Activated CD4-positive, alpha-beta memory T cell treated with anti-CD3 and anti-CD28 coated beads, Interleukin-2, amount 10 ng/mL, durations not matched to agents 7 days and 5 days (primary cell): ENCODE measurements at regions not wholly inside any gene's neighbourhood (a gene's known extent, or its start where the extent isn't known, plus 50 kb on each side); places are given as distances from the start of the nearest gene placed in this dataset.

Experiments
- CTCF ChIA-PET: fragments of 350-600 bp; sonication (Branson Sonifier 250); formaldehyde crosslinking; loops from one replicate; lab custom pipeline; 2021; ENCODE audit warnings: antibody characterized with exemption, inconsistent platforms; lab: Charles Lee
- POLR2A ChIA-PET: fragments of 350-600 bp; sonication (Branson Sonifier 250); formaldehyde crosslinking; loops from one replicate; lab custom pipeline; 2021; ENCODE audit warnings: antibody characterized with exemption; lab: Charles Lee
- DNase-seq: peaks from one replicate; pipeline ENCODE4 v3.0.0-alpha.2; 2020
- H3K27ac Mint-ChIP-seq: one replicate; pipeline ENCODE4 v1.8.0; 2021; ENCODE audit warnings: mild to moderate bottlenecking, mixed read lengths
- H3K27me3 Mint-ChIP-seq: one replicate; pipeline ENCODE4 v1.8.0; 2021; ENCODE audit warnings: mixed read lengths
- H3K36me3 Mint-ChIP-seq: one replicate; pipeline ENCODE4 v1.8.0; 2021; ENCODE audit warnings: low read depth, mixed read lengths
- H3K4me1 Mint-ChIP-seq: one replicate; pipeline ENCODE4 v1.8.0; 2021; ENCODE audit warnings: mixed read lengths
- H3K4me3 Mint-ChIP-seq: one replicate; pipeline ENCODE4 v1.8.0; 2021; ENCODE audit warnings: mild to moderate bottlenecking, mixed read lengths
- H3K9me3 Mint-ChIP-seq: one replicate; pipeline ENCODE4 v1.8.0; 2021; ENCODE audit warnings: mixed read lengths

DNA sequence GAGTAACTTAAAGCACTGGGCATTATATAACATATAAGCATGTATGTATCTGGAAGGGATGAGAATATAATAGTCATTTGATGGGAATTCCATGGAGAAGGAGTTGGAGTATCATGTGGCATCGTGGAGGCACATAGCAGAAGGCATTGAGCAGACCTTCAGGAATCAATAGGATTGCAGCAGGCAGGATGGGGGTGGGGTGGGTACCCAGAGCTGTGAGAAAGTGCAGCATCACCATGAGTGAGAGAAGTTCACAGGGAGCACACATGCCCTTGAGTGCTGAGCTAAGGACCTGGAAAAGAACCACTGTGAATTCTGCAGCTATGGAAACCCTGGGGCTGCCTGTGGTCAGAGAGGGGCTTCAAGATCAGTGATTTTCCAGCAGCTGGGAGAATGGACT lies 57.3 kb downstream of the MED10 start:
- H3K27me3 Mint-ChIP-seq = no peaks in the 10 kb centered on the region
- no peak overlapping the region for H3K27ac Mint-ChIP-seq
- POLR2A ChIA-PET = no interaction called here
- CTCF ChIA-PET = no interaction called here
- no peak overlapping the region for H3K4me3 Mint-ChIP-seq
- peaks cover 2% of the 10 kb centered on the region for H3K9me3 Mint-ChIP-seq
- no peak for DNase-seq
- no peaks in the 10 kb centered on the region for H3K36me3 Mint-ChIP-seq
- no peaks in the 10 kb centered on the region for H3K4me1 Mint-ChIP-seq

DNA sequence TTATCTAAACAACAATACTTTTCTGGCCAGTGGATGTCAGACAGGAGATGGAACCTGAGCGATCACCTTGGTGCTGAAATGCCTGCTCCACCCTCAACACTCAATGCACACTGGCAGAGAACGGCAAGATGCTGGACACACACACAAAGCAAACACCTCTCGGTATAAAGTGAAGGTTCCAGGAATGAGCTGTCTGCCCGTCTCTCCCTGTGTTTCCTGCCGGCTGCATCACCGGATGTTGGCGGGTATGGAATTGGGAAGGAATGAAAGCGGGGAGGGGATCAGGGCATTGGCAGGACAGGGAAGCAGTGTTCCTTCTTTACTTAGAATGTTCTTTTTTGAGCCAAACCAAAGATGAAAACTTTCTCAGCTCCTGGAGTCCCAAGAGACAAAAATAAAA lies 59.2 kb downstream of the MED10 start:
- Mint-ChIP-seq H3K9me3 (peaks cover 2% of the 10 kb centered on the region), H3K27me3 (no peaks in the 10 kb centered on the region), H3K4me3 (no peak overlapping the region), H3K36me3 (no peaks in the 10 kb centered on the region), H3K4me1 (no peaks in the 10 kb centered on the region), H3K27ac (no peak overlapping the region)
- CTCF ChIA-PET = no interaction called here
- POLR2A ChIA-PET = no interaction called here
- DNase-seq = no peak

DNA sequence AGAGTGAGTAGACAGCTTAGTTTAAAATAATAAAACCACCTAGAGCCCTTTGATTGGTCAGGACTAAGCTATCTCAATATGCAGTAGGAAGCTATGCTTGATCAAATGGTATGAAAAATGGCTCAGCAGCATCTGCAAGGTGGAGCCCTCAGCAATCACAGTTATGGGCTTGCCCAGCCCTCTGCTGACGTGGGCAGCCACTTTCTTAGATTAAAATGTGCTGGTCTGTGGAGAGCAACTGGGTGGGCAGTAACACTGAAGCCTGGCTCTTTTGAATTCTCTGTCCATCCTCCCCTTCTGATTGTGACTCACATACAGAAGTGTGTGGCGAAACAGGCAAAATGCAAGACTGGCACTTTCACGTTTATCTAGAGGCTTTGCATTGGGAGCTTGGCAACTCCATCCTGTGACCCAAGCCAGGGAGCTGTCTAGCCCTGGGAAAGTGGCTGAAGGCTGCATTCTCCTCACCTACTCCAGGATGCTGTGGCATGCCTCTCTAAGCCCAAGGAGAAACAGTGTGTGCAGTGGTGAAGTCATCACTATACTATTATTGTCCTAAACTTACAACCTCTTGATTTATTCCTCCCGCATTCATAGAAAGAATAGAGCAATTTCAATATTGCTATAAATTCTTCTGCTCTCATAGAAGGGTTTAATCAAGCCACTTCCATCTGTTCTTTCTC lies 61.1 kb downstream of the MED10 start:
- no peaks in the 10 kb centered on the region for H3K4me1 Mint-ChIP-seq
- no peak overlapping the region for H3K4me3 Mint-ChIP-seq
- DNase-seq = no peak
- no peak overlapping the region for H3K27ac Mint-ChIP-seq
- no peaks in the 10 kb centered on the region for H3K36me3 Mint-ChIP-seq
- peaks cover 2% of the 10 kb centered on the region for H3K9me3 Mint-ChIP-seq
- no peaks in the 10 kb centered on the region for H3K27me3 Mint-ChIP-seq
- ChIA-PET CTCF (no interaction called here), POLR2A (no interaction called here)

DNA sequence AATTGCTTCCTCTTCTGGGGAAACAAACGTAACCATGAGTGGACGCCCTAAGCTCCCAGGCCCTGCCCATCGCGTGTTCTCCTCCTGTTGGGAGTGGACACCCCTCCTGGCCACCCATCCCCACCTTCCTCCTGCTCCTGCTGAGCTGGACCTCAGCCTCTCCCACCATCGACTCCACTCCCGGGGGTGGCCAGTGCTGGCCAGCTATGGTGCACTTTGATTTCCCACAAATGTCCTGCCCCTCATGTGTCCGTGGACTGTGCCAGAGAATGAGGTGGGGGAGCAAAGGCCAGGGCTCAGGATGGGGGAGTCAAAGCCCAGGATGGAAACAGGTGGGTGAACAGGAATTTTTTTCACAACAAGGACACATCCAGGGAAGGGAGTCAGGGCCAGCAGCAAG lies 62.8 kb downstream of the MED10 start:
- ChIA-PET CTCF (no interaction called here), POLR2A (no interaction called here)
- Mint-ChIP-seq H3K4me3 (no peak overlapping the region), H3K27me3 (no peaks in the 10 kb centered on the region), H3K4me1 (no peaks in the 10 kb centered on the region), H3K9me3 (no peaks in the 10 kb centered on the region), H3K27ac (no peak overlapping the region), H3K36me3 (no peaks in the 10 kb centered on the region)
- DNase-seq = no peak

DNA sequence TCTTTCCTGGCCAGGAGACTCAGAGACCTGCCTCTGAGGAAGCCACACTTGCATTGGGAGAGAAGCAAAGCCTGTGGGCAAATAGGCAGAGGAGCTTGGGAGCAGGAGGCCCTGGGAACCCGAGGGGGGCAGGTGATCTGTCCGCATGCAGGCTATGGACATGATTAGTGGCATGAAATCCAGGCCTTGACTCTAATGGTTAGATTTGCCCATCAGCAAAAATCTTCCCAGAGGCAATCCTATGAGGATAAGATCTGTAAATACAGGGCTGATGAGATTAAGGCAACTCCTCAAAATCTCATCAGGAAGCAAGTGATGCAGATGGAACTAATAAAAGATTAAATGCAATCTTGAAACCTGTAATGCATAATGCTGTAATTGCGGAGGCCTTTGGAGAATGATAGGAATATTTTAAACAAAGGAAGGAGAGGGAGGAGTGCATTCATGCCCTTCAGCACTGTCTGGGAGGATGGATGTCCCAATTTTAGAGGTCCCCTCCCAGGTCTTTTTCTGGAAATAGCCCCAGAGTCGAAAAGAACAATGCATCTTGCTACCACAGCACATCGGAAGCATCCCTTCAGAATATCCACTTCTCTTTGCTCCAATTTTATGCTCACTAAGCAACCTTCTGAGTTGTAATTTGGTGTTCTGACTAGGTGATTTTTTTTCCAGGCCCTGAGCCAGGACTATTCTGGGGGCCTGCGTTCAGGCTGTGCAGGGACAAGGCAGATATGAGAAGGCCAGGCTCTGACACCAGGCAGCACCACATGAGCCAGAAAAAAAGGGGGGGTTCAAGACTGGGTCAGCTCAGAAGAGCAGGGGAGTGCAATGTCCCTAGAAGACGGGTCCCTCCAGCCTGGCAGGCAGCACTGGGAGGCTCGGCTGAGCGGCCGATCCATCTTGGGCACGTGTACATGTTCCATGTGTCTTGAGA lies 66.5 kb downstream of the MED10 start:
- no peaks in the 10 kb centered on the region for H3K27me3 Mint-ChIP-seq
- POLR2A ChIA-PET = no interaction called here

DNA sequence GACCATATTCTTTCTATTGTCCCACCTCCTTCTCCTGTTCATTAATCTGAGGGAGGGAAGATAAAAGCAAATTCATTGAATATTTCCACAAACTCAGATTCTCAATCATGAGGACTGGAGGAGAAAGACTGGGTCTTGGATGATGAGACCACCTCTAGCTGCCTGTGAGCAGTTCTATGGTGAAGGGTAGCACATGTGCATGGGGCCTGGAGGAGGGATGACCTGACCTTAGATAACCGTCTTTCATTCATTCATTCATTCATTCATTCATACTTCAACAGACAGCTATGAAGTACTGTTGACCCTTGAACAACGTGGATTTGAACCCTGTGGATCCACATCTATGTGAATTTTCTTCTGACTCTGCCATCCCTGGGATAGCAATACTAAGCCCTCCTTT lies 68.4 kb downstream of the MED10 start:
- no peak overlapping the region for H3K4me3 Mint-ChIP-seq
- ChIA-PET POLR2A (no interaction called here), CTCF (no interaction called here)
- no peaks in the 10 kb centered on the region for H3K27me3 Mint-ChIP-seq
- H3K9me3 Mint-ChIP-seq = no peaks in the 10 kb centered on the region
- H3K36me3 Mint-ChIP-seq = no peaks in the 10 kb centered on the region
- no peak for DNase-seq
- H3K27ac Mint-ChIP-seq = no peak overlapping the region
- no peaks in the 10 kb centered on the region for H3K4me1 Mint-ChIP-seq

More for the DNA sequence above, 66.5 kb downstream of the MED10 start:
- CTCF ChIA-PET = no interaction called here
- no peaks in the 10 kb centered on the region for H3K36me3 Mint-ChIP-seq
- no peak for DNase-seq
- H3K4me3 Mint-ChIP-seq = no peak overlapping the region
- H3K9me3 Mint-ChIP-seq = no peaks in the 10 kb centered on the region
- no peak overlapping the region for H3K27ac Mint-ChIP-seq
- H3K4me1 Mint-ChIP-seq = no peaks in the 10 kb centered on the region

DNA sequence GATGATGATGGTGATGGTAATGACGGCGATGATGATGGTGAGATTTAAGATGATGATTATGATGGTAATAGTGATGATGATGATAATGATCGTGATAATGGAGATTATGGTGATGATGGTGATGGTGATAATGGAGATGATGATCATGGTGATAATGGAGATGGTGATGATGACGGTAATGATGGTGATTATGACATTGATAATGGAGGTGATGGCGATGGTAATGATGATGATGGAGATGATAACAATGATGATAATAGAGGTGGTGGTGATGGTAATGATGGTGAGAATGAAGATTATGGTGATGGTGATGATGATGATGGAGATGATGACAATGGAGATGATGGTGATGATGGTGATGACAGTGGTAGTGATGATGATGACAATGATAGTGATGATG lies 69.7 kb downstream of the MED10 start:
- ChIA-PET POLR2A (no interaction called here), CTCF (no interaction called here)
- DNase-seq = no peak
- Mint-ChIP-seq H3K36me3 (no peaks in the 10 kb centered on the region), H3K4me1 (no peaks in the 10 kb centered on the region), H3K27ac (no peak overlapping the region), H3K4me3 (no peak overlapping the region), H3K9me3 (no peaks in the 10 kb centered on the region), H3K27me3 (no peaks in the 10 kb centered on the region)

- ChIA-PET CTCF (no interaction called here), POLR2A (no interaction called here)
- Mint-ChIP-seq H3K4me3 (no peak overlapping the region), H3K27ac (no peak overlapping the region), H3K36me3 (no peaks in the 10 kb centered on the region), H3K9me3 (no peaks in the 10 kb centered on the region), H3K4me1 (no peaks in the 10 kb centered on the region), H3K27me3 (no peaks in the 10 kb centered on the region)
- DNase-seq = no peak
Measured at GRCh38 chr5:6307304-6307703, 71.0 kb downstream of the MED10 start.

GRCh38 chr5:6305853-6306252 lies 72.5 kb downstream of the MED10 start:
- H3K4me3 Mint-ChIP-seq = no peak overlapping the region
- no peaks in the 10 kb centered on the region for H3K4me1 Mint-ChIP-seq
- no peak for DNase-seq
- no peaks in the 10 kb centered on the region for H3K9me3 Mint-ChIP-seq
- POLR2A ChIA-PET = no interaction called here
- no peaks in the 10 kb centered on the region for H3K36me3 Mint-ChIP-seq
- H3K27me3 Mint-ChIP-seq = no peaks in the 10 kb centered on the region
- H3K27ac Mint-ChIP-seq = no peak overlapping the region
- CTCF ChIA-PET = no interaction called here

DNA sequence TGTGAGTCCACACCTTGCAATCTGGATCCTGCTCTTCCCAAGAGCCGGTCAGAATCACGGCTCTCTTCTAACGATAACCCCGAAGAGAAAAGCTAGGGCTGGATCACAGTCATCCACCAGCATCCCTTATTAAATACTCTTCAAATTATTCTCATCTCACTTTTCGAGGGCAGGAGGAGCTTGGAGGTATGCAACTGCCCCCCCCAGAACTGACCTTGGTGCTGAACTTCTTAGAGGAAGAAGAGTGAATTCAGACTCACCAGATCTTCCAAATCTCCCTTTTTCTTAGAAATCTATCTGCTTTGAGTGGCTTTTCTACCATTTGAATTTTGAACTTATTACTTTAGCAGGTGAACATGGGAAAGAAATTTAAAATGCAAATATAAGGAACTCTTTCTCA lies 75.7 kb downstream of the MED10 start:
- Mint-ChIP-seq H3K27me3 (no peaks in the 10 kb centered on the region), H3K9me3 (no peaks in the 10 kb centered on the region), H3K27ac (no peak overlapping the region), H3K36me3 (no peaks in the 10 kb centered on the region), H3K4me1 (no peaks in the 10 kb centered on the region), H3K4me3 (no peak overlapping the region)
- CTCF ChIA-PET = no interaction called here
- POLR2A ChIA-PET = no interaction called here
- no peak for DNase-seq

DNA sequence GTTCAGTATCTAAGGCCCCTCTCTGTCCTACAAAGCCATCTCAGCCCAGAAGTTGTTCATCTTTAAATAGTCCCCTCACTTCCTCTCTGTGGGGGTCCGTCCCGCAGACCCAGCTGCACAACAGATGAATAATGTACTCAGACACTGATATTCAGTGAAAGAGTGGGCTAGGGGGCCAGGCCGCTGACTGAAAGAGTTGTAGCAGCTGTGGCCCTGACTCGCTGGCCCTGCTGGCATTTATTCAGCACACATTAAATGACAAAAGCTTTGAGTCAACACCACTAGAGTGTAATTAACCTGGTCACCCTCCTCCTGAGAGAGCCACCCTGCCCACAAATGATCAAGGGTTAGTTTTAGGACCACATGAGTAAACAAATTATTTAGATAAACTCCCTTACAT lies 76.3 kb downstream of the MED10 start:
- CTCF ChIA-PET = no interaction called here
- Mint-ChIP-seq H3K9me3 (no peaks in the 10 kb centered on the region), H3K4me1 (no peaks in the 10 kb centered on the region), H3K27ac (no peak overlapping the region), H3K27me3 (no peaks in the 10 kb centered on the region), H3K4me3 (no peak overlapping the region), H3K36me3 (no peaks in the 10 kb centered on the region)
- POLR2A ChIA-PET = no interaction called here
- DNase-seq = no peak

DNA sequence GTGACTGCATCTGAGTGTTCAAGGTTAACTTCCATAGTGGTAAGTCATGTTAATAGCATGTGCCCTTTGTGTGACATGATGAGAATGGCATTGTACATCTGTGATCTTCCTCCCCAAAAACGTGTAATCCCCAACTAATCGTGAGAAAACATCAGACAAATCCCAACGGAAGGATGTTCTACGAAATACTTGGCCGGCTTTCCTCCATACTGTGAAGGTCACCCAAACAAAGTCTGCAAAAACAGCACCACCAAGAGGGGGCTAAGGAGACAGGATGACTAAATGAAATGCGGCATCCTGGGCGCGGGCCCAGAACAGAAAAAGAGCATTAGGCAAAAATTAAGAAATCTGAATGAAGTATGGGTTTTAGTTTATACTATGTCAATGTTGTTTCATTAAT lies 81.8 kb downstream of the MED10 start:
- Mint-ChIP-seq H3K27ac (no peak overlapping the region), H3K27me3 (peaks cover 2% of the 10 kb centered on the region)
- POLR2A ChIA-PET = no interaction called here

GRCh38 chr5:6291961-6292360 lies 86.4 kb downstream of the MED10 start:
- Mint-ChIP-seq H3K27me3 (peaks cover 4% of the 10 kb centered on the region), H3K4me1 (no peaks in the 10 kb centered on the region), H3K9me3 (no peaks in the 10 kb centered on the region), H3K4me3 (no peak overlapping the region), H3K36me3 (no peaks in the 10 kb centered on the region), H3K27ac (no peak overlapping the region)
- no peak for DNase-seq
- CTCF ChIA-PET = no interaction called here
- POLR2A ChIA-PET = no interaction called here

More for the DNA sequence above, 81.8 kb downstream of the MED10 start:
- CTCF ChIA-PET = interaction anchor here (0.7 kb wide), 1 partner anchor 107 kb away, joined by 3 read pairs; no protein-coding TSS in a partner anchor
- Mint-ChIP-seq H3K4me1 (no peaks in the 10 kb centered on the region), H3K36me3 (no peaks in the 10 kb centered on the region), H3K9me3 (no peaks in the 10 kb centered on the region), H3K4me3 (no peak overlapping the region)
- no peak for DNase-seq

DNA sequence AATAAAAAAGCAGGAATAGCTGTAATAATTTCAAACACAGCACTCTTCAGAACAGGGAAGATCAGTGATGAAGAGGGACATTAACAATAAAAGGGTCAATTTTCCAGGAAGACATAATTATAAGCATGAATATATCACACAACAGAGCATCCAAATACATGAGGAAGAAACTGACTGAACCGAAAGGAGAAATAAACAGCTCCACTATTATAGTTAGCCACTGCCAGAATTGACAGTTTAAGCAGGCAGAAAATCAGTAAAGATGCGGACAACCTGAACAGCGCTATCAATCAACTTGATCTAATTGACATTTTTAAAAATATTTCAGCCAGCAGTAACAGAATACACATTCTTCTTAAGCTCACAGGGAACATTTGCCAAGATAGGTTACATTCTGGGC lies 89.1 kb downstream of the MED10 start:
- POLR2A ChIA-PET = no interaction called here
- DNase-seq = no peak
- no peak overlapping the region for H3K27ac Mint-ChIP-seq
- peaks cover 4% of the 10 kb centered on the region for H3K27me3 Mint-ChIP-seq
- H3K4me1 Mint-ChIP-seq = no peaks in the 10 kb centered on the region
- H3K9me3 Mint-ChIP-seq = no peaks in the 10 kb centered on the region
- H3K36me3 Mint-ChIP-seq = no peaks in the 10 kb centered on the region
- CTCF ChIA-PET = no interaction called here
- no peak overlapping the region for H3K4me3 Mint-ChIP-seq
